B cell (primary cell): ENCODE measurements at regions not wholly inside any gene's neighbourhood (a gene's known extent, or its start where the extent isn't known, plus 50 kb on each side); places are given as distances from the start of the nearest gene placed in this dataset.
"Not testable (repeated sequence)": the region's sequence is repeated elsewhere in the genome, so short reads cannot be mapped to it uniquely, and the experiment has no call there.

Experiments used
- CTCF ChIP-seq: fragments of 200-600 bp; IDR thresholded peaks from one replicate; pipeline ENCODE4 v1.8.0; 2022; ENCODE audit warnings: antibody characterized with exemption, mild to moderate bottlenecking
- EZH2 ChIP-seq: IDR thresholded peaks from 2 replicates; pipeline ENCODE4 v1.6.1; 2012; ENCODE audit warnings: borderline replicate concordance, low read depth, mild to moderate bottlenecking, moderate library complexity, low read length; ENCODE audit not compliant: insufficient read depth, poor library complexity, severe bottlenecking

- not testable (repeated sequence) for TF ChIP-seq CTCF, EZH2
Measured at GRCh38 chr16:64341336-64341735, 780.5 kb downstream of the CDH11 start.
